BLaER1 (cell line): ENCODE measurements at regions not wholly inside any gene's neighbourhood (a gene's known extent, or its start where the extent isn't known, plus 50 kb on each side); places are given as distances from the start of the nearest gene placed in this dataset.
"Not testable (repeated sequence)": the region's sequence is repeated elsewhere in the genome, so short reads cannot be mapped to it uniquely, and the experiment has no call there.

Source experiments
- H3K27ac ChIP-seq: shearing (Covaris generic); formaldehyde crosslinking; 2 replicates; pipeline ENCODE4 v1.8.1; 2022
- H3K27me3 ChIP-seq: shearing (Covaris generic); formaldehyde crosslinking; 2 replicates; pipeline ENCODE4 v1.8.1; 2022
- H3K36me3 ChIP-seq: shearing (Covaris generic); formaldehyde crosslinking; 2 replicates; pipeline ENCODE4 v1.8.1; 2022
- H3K4me1 ChIP-seq: shearing (Covaris generic); formaldehyde crosslinking; 2 replicates; pipeline ENCODE4 v1.8.1; 2022
- H3K4me2 ChIP-seq: shearing (Covaris generic); formaldehyde crosslinking; 2 replicates; pipeline ENCODE4 v1.8.1; 2022
- H3K4me3 ChIP-seq: shearing (Covaris generic); formaldehyde crosslinking; 2 replicates; pipeline ENCODE4 v1.8.1; 2022
- H3K9ac ChIP-seq: shearing (Covaris generic); formaldehyde crosslinking; 2 replicates; pipeline ENCODE4 v1.8.1; 2022
- H3K9me3 ChIP-seq: shearing (Covaris generic); formaldehyde crosslinking; 2 replicates; pipeline ENCODE4 v1.8.1; 2022
- H4K20me1 ChIP-seq: shearing (Covaris generic); formaldehyde crosslinking; 2 replicates; pipeline ENCODE4 v1.8.1; 2022
- Cebpa-rat ChIP-seq: shearing (Covaris generic); IDR thresholded peaks from 2 replicates; pipeline ENCODE4 v1.8.1; 2022

- no peak for TF ChIP-seq Cebpa-rat
- Histone ChIP-seq H3K9ac (no peak overlapping the region), H3K9me3 (peaks cover 4% of the 10 kb centered on the region; the same call in 1 of the 2 replicates), H4K20me1 (no peaks in the 10 kb centered on the region), H3K4me2 (no peak overlapping the region), H3K4me3 (no peak overlapping the region), H3K27me3 (no peaks in the 10 kb centered on the region), H3K4me1 (no peaks in the 10 kb centered on the region), H3K36me3 (no peaks in the 10 kb centered on the region), H3K27ac (no peak overlapping the region)
These were observed 399.0 kb downstream of the CCSER2 start for GRCh38 chr10:84727398-84727797.

GRCh38 chr10:84739126-84739525, 410.7 kb downstream of the CCSER2 start:
- not testable (repeated sequence) for H3K4me2 ChIP-seq, H3K9ac ChIP-seq, H3K27me3 ChIP-seq, H3K36me3 ChIP-seq, H3K4me1 ChIP-seq, H4K20me1 ChIP-seq, H3K4me3 ChIP-seq, H3K27ac ChIP-seq, H3K9me3 ChIP-seq

- H3K9ac ChIP-seq = no peak overlapping the region
- no peaks in the 10 kb centered on the region for H3K4me1 ChIP-seq
- H4K20me1 ChIP-seq = no peaks in the 10 kb centered on the region
- no peak overlapping the region for H3K4me3 ChIP-seq
- no peak for TF ChIP-seq Cebpa-rat
- no peaks in the 10 kb centered on the region; the same call in 1 of the 2 replicates for H3K9me3 ChIP-seq
- H3K27me3 ChIP-seq = no peaks in the 10 kb centered on the region
- no peak overlapping the region for H3K27ac ChIP-seq
- H3K36me3 ChIP-seq = no peaks in the 10 kb centered on the region
- H3K4me2 ChIP-seq = no peak overlapping the region
These were observed 411.3 kb downstream of the CCSER2 start for GRCh38 chr10:84739641-84740040.

- Histone ChIP-seq H3K27ac (no peak overlapping the region), H3K27me3 (no peaks in the 10 kb centered on the region), H3K4me1 (no peaks in the 10 kb centered on the region), H3K4me2 (no peak overlapping the region), H3K9me3 (no peaks in the 10 kb centered on the region; the same call in 1 of the 2 replicates), H3K4me3 (no peak overlapping the region), H3K36me3 (no peaks in the 10 kb centered on the region), H4K20me1 (no peaks in the 10 kb centered on the region), H3K9ac (no peak overlapping the region)
- no peak for TF ChIP-seq Cebpa-rat
These were observed 415.1 kb downstream of the CCSER2 start for GRCh38 chr10:84743483-84743882.

GRCh38 chr10:84755311-84755710, 426.9 kb downstream of the CCSER2 start:
- Histone ChIP-seq H3K27me3 (no peaks in the 10 kb centered on the region), H3K36me3 (no peaks in the 10 kb centered on the region), H3K27ac (no peak overlapping the region), H3K9me3 (no peaks in the 10 kb centered on the region), H3K4me1 (no peaks in the 10 kb centered on the region), H4K20me1 (no peaks in the 10 kb centered on the region), H3K4me2 (no peak overlapping the region), H3K9ac (no peak overlapping the region), H3K4me3 (no peak overlapping the region)
- TF ChIP-seq Cebpa-rat = no peak

- H3K4me2 ChIP-seq, H3K4me1 ChIP-seq, H3K9me3 ChIP-seq, H3K36me3 ChIP-seq, H4K20me1 ChIP-seq, H3K9ac ChIP-seq, H3K27me3 ChIP-seq, H3K27ac ChIP-seq, H3K4me3 ChIP-seq: not testable (repeated sequence)
These were observed 428.3 kb downstream of the CCSER2 start for GRCh38 chr10:84756653-84757052.

GRCh38 chr10:84761994-84762614, 433.7 kb downstream of the CCSER2 start:
- not testable (repeated sequence) for H3K9ac ChIP-seq, H3K27me3 ChIP-seq, H3K4me3 ChIP-seq, H3K9me3 ChIP-seq, H4K20me1 ChIP-seq, H3K27ac ChIP-seq, H3K4me2 ChIP-seq, H3K36me3 ChIP-seq
- H3K4me1 ChIP-seq = peaks cover 11% of the 10 kb centered on the region

GRCh38 chr10:84762754-84763394, 434.5 kb downstream of the CCSER2 start:
- H4K20me1 ChIP-seq = no peaks in the 10 kb centered on the region
- H3K27ac ChIP-seq = no peak overlapping the region
- H3K9me3 ChIP-seq = no peaks in the 10 kb centered on the region
- no peaks in the 10 kb centered on the region for H3K36me3 ChIP-seq
- TF ChIP-seq Cebpa-rat = no peak
- H3K4me3 ChIP-seq = no peak overlapping the region
- no peak overlapping the region for H3K9ac ChIP-seq
- peaks cover 11% of the 10 kb centered on the region for H3K4me1 ChIP-seq
- H3K27me3 ChIP-seq = no peaks in the 10 kb centered on the region
- H3K4me2 ChIP-seq = no peak overlapping the region

- no peaks in the 10 kb centered on the region for H3K27me3 ChIP-seq
- no peaks in the 10 kb centered on the region for H4K20me1 ChIP-seq
- H3K27ac ChIP-seq = no peak overlapping the region
- no peak for TF ChIP-seq Cebpa-rat
- no peak overlapping the region for H3K9ac ChIP-seq
- peaks cover 11% of the 10 kb centered on the region for H3K4me1 ChIP-seq
- peak overlapping the region; percentile 46 for H3K4me2 ChIP-seq
- H3K9me3 ChIP-seq = no peaks in the 10 kb centered on the region
- H3K36me3 ChIP-seq = no peaks in the 10 kb centered on the region
- no peak overlapping the region for H3K4me3 ChIP-seq
These were observed 435.6 kb downstream of the CCSER2 start for GRCh38 chr10:84763965-84764364.

GRCh38 chr10:84765086-84765485, 436.7 kb downstream of the CCSER2 start:
- Histone ChIP-seq H3K27me3 (no peaks in the 10 kb centered on the region), H3K36me3 (no peaks in the 10 kb centered on the region), H3K27ac (no peak overlapping the region), H3K4me1 (peaks cover 11% of the 10 kb centered on the region), H3K4me2 (no peak overlapping the region), H3K9ac (no peak overlapping the region), H3K4me3 (no peak overlapping the region), H3K9me3 (no peaks in the 10 kb centered on the region), H4K20me1 (no peaks in the 10 kb centered on the region)
- no peak for TF ChIP-seq Cebpa-rat

GRCh38 chr10:84765656-84766055, 437.3 kb downstream of the CCSER2 start:
- H3K9ac ChIP-seq = no peak overlapping the region
- H3K4me3 ChIP-seq = no peak overlapping the region
- no peak for TF ChIP-seq Cebpa-rat
- no peaks in the 10 kb centered on the region for H3K36me3 ChIP-seq
- no peaks in the 10 kb centered on the region for H4K20me1 ChIP-seq
- H3K27me3 ChIP-seq = no peaks in the 10 kb centered on the region
- H3K27ac ChIP-seq = no peak overlapping the region
- no peak overlapping the region for H3K4me2 ChIP-seq
- no peaks in the 10 kb centered on the region for H3K9me3 ChIP-seq
- H3K4me1 ChIP-seq = peaks cover 11% of the 10 kb centered on the region
